Endothelial cell of umbilical vein (primary cell): ENCODE measurements at regions not wholly inside any gene's neighbourhood (a gene's known extent, or its start where the extent isn't known, plus 50 kb on each side); places are given as distances from the start of the nearest gene placed in this dataset.

Experiments
- FOS ChIP-seq: IDR thresholded peaks from 2 replicates; pipeline ENCODE4 v1.6.1; 2011; ENCODE audit warnings: mild to moderate bottlenecking, low read length, moderate library complexity, borderline replicate concordance; ENCODE audit not compliant: insufficient read depth
- GATA2 ChIP-seq: IDR thresholded peaks from 2 replicates; pipeline ENCODE4 v1.7.0; 2011; ENCODE audit warnings: low read depth, mild to moderate bottlenecking, moderate library complexity, mixed read lengths, low read length; ENCODE audit not compliant: insufficient read length, insufficient read depth
- POLR2A ChIP-seq: IDR thresholded peaks from 2 replicates; pipeline ENCODE4 v1.6.1; 2012; ENCODE audit warnings: low read depth, mild to moderate bottlenecking, control low read depth, low read length
- TF ChIP-seq, protein P1 (sequence below), 2 donors: IDR thresholded peaks; 1 replicate in 1 of 2; 2 replicates in 1 of 2; pipeline ENCODE4 v1.5.1; 2011; ENCODE audit warnings: low read length in 2 of 2, mild to moderate bottlenecking in 2 of 2, moderate library complexity in 2 of 2, control low read depth in 1 of 2, inconsistent platforms in 1 of 2, low read depth in 1 of 2; ENCODE audit not compliant: insufficient read depth in 1 of 2; ENCODE audit errors: extremely low read depth in 1 of 2

DNA sequence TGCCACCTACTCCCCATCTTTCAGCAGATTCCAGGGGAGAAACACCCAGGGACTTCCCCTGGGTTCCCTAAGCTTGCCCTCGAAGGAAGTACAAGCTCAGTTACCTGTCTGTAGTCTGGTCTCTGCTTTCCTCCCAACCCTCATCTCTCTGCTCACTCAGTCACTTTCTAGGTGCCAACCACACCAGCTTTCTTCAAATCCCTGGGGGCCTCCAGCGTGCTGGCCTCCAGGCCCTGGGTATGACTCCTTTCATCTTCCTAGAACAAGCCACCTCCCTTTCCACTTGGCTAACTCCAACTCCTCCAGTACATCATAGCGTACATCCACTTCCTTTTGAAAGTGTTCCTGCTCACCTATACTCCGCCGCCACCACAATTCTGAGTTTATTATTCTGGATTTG, 222.6 kb downstream of the SNX18 start:
- TF ChIP-seq, protein P1, sequence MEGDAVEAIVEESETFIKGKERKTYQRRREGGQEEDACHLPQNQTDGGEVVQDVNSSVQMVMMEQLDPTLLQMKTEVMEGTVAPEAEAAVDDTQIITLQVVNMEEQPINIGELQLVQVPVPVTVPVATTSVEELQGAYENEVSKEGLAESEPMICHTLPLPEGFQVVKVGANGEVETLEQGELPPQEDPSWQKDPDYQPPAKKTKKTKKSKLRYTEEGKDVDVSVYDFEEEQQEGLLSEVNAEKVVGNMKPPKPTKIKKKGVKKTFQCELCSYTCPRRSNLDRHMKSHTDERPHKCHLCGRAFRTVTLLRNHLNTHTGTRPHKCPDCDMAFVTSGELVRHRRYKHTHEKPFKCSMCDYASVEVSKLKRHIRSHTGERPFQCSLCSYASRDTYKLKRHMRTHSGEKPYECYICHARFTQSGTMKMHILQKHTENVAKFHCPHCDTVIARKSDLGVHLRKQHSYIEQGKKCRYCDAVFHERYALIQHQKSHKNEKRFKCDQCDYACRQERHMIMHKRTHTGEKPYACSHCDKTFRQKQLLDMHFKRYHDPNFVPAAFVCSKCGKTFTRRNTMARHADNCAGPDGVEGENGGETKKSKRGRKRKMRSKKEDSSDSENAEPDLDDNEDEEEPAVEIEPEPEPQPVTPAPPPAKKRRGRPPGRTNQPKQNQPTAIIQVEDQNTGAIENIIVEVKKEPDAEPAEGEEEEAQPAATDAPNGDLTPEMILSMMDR (IDR thresholded peaks at IDR 0.05; ENCODE audit: extremely low read depth in 1 of 2, insufficient read depth in 1 of 2, low read depth in 1 of 2, low read length in 2 of 2) = no peak
- TF ChIP-seq GATA2 (no peak), FOS (no peak), POLR2A (no peak)
